ENCODE measurements at regions not wholly inside any gene's neighbourhood (a gene's known extent, or its start where the extent isn't known, plus 50 kb on each side); places are given as distances from the start of the nearest gene placed in this dataset.
"Not testable (repeated sequence)": the region's sequence is repeated elsewhere in the genome, so short reads cannot be mapped to it uniquely, and the experiment has no call there.

DNA sequence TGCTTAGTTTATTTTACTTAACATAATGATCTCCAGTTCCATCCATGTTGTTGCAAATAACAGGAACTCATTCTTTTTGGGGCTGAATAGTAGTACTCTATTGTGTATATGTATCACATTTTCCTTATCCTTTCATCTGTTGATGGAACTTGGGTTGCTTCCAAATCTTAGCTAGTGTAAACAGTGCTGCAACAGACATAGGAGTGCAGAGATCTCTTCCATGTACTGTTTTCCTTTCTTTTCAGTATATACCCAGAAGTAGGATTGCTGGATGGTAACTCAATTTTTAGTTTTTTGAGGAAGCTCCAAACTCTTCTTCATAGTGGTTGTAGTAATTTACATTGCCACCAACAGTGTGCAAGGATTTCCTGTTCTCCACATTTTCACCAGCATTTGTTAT, 138.8 kb upstream of the POC5 start:
- no peak for DNase-seq (ENCODE audit: low read depth in 4 of 4, low spot score in 3 of 4)

- no peak for DNase-seq (ENCODE audit: low read depth in 4 of 4, low spot score in 3 of 4)
These were observed 130.8 kb upstream of the POC5 start for GRCh38 chr5:75848077-75848476.

DNA sequence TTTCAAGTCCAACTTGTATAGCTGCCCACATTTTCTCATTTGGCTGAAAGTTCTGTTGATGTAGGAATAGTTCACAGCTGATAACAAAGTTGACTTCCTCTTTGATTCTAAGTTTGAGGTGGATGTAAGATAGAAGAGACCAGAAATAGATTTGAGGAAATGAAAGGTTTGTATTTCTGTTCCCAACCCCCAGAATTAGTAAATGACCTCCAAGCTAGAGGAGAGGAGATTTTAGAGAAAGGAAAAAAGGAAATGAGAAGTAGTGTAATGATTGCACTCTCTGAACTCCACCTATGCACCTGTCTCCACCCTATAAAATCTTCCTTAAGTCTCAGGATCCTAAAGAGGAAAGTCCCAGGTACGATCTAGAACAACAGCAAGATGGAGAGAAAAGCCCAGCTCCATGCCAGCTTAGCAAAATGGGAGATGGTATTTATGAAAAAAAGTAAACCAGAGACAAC, 130.4 kb upstream of the POC5 start:
- no peak for DNase-seq (ENCODE audit: low read depth in 4 of 4, low spot score in 3 of 4)

- DNase-seq (ENCODE audit: low read depth in 4 of 4, low spot score in 3 of 4), result no peak
These were observed 127.1 kb upstream of the POC5 start for GRCh38 chr5:75844301-75844700.

DNA sequence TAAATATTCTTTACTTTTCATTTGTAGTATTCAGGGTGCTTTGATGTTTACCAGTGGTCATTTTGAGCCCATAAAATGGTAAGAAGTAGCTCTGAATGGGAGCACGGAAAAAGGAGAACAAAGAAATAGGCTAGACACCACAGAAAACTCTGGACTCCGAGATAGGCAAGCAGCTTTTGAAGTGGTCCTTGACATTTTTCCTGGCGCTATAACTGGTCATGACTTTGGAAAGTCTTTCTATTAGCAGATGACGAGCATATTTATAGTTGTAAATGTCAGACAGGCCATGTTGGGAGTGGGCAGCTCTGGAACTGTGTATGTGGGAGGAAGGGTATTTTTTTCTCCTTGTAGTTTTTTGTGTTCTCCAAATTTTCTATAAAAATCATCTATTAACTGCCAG, 126.1 kb upstream of the POC5 start:
- no peak for DNase-seq (ENCODE audit: low read depth in 4 of 4, low spot score in 3 of 4)

GRCh38 chr5:75839547-75839946, 122.3 kb upstream of the POC5 start:
- no peak for DNase-seq (ENCODE audit: low read depth in 4 of 4, low spot score in 3 of 4)

DNA sequence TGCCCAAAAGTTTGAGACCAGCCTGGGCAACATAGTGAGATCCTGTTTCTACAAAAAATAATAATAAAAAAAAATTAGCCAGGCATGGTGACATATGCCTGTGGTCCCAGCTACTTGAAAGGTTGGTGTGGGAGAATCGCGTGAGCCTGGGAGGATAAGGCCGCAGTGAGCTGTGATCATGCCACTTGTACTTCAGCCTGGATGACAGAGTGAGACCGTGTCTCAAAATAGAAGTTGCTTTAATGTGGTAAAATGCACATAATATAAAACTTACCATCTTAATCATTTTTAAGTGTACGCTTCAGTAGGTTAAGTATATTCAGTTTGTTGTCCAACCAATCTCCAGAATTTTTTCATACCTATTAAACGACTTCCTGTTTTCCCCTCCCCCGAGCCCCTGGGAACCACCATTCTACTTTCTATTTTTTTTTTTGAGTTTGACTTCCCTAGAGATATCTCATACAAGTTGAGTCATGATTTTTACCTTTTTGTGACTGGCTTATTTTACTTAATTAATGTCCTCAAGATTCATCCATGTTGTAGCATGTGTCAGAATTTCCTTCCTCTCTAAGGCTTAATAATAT, 120.1 kb upstream of the POC5 start:
- no peak for DNase-seq (ENCODE audit: low read depth in 4 of 4, low spot score in 3 of 4)

GRCh38 chr5:75831561-75831960, 114.3 kb upstream of the POC5 start:
- DNase-seq (ENCODE audit: low read depth in 4 of 4, low spot score in 3 of 4), result no peak

DNA sequence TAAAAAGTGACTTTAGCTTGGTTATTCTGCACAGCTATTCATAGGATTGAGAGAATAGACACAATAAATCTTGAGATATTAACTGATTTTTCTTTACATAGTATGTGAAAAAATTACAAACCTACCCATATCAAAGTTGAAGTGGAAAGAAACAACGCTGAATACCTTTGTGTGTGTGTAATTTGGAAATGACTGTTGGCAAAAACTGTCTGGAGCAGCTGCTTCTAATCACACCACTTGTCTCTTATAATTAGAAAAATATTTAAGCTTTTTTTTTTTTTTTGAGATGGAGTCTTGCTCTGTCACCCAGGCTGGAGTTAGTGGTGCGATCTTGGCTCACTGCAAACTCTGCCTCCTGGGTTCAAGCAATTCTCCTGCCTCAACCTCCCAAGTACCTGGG, 110.8 kb upstream of the POC5 start:
- no peak for DNase-seq (ENCODE audit: low read depth in 4 of 4, low spot score in 3 of 4)

GRCh38 chr5:75824323-75824722, 107.1 kb upstream of the POC5 start:
- no peak for DNase-seq (ENCODE audit: low read depth in 4 of 4, low spot score in 3 of 4)

DNA sequence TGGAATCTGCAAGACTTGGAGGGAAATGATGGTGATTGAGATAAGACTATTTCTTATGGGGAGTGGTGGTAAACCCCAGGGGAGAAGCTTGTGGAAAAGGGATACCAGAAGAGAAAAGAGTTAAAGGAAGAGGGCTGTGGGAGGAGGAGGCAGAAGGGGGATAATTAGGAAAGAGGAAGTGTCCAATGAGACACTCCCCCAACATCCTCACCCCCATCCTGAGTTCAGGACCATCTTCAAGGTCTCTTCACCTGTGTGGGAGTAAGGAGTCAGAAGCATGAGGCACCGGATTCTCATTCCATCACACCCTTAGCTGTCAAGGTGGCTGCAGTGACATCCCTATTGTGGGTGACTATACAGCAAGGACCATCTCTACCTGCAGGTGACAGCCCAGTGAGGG, 106.6 kb upstream of the POC5 start:
- DNase-seq (ENCODE audit: low read depth in 4 of 4, low spot score in 3 of 4), result no peak

- no peak for DNase-seq (ENCODE audit: low read depth in 4 of 4, low spot score in 3 of 4)
These were observed 101.4 kb upstream of the POC5 start for GRCh38 chr5:75818661-75819060.

DNA sequence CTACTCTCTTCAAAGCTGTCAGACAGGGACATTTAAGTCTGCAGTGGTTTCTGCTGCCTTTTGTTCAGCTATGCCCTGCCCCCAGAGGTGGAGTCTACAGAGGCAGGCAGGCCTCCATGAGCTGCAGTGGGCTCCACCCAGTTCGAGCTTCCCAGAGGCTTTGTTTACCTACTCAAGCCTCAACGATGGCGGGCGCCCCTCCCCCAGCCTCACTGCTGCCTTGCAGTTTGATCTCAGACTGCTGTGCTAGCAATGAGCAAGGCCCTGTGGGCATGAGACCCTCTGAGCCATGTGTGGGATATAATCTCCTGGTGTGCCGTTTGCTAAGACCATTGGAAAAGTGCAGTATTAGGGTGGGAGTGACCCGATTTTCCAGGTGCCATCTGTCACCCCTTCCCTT, 82.5 kb upstream of the POC5 start:
- DNase-seq (ENCODE audit: low read depth in 4 of 4, low spot score in 3 of 4), result not testable (repeated sequence)

- DNase-seq (ENCODE audit: low read depth in 4 of 4, low spot score in 3 of 4), result not testable (repeated sequence)
These were observed 52.1 kb upstream of the POC5 start for GRCh38 chr5:75769338-75769737.
